Naive B cell (primary cell): ENCODE measurements at regions not wholly inside any gene's neighbourhood (a gene's known extent, or its start where the extent isn't known, plus 50 kb on each side); places are given as distances from the start of the nearest gene placed in this dataset.
"Not testable (repeated sequence)": the region's sequence is repeated elsewhere in the genome, so short reads cannot be mapped to it uniquely, and the experiment has no call there.

ENCODE experiments used
- ATAC-seq, 2 donors: fragments of 150-1000 bp; cut with Tn5 transposase; 2 replicates each; pipeline ENCODE4 v1.10.0; 2021; ENCODE audit warnings: low read depth in 2 of 2, mild to moderate bottlenecking in 2 of 2, moderate library complexity in 2 of 2
- DNase-seq: peaks from one replicate; pipeline ENCODE4 v3.0.0; 2022
- H3K27ac Mint-ChIP-seq, 6 donors: one replicate each; pipeline ENCODE4 v1.8.0; 2020 to 2022; ENCODE audit warnings: mild to moderate bottlenecking in 6 of 6, mixed read lengths in 6 of 6, moderate library complexity in 5 of 6, inconsistent platforms in 2 of 6
- H3K27me3 Mint-ChIP-seq, 3 donors: one replicate each; pipeline ENCODE4 v1.8.0; 2021 to 2022; ENCODE audit warnings: mixed read lengths in 3 of 3, mild to moderate bottlenecking in 1 of 3
- H3K36me3 Mint-ChIP-seq, 2 donors: one replicate each; pipeline ENCODE4 v1.8.0; 2020 to 2022; ENCODE audit warnings: mixed read lengths in 2 of 2, inconsistent platforms in 1 of 2, mild to moderate bottlenecking in 1 of 2
- H3K4me1 Mint-ChIP-seq, 3 donors: one replicate each; pipeline ENCODE4 v1.8.0; 2020 to 2022; ENCODE audit warnings: mixed read lengths in 3 of 3, inconsistent platforms in 1 of 3, mild to moderate bottlenecking in 1 of 3, moderate library complexity in 1 of 3
- H3K4me3 Mint-ChIP-seq, 8 donors: one replicate each; pipeline ENCODE4 v1.8.0; 2020 to 2022; ENCODE audit warnings: mild to moderate bottlenecking in 8 of 8, mixed read lengths in 8 of 8, moderate library complexity in 8 of 8, inconsistent platforms in 2 of 8
- H3K9me3 Mint-ChIP-seq, 7 donors: one replicate each; pipeline ENCODE4 v1.8.0; 2020 to 2022; ENCODE audit warnings: mixed read lengths in 7 of 7, mild to moderate bottlenecking in 5 of 7, inconsistent platforms in 2 of 7, moderate library complexity in 1 of 7

- not testable (repeated sequence) for H3K4me1 Mint-ChIP-seq, H3K9me3 Mint-ChIP-seq, H3K27me3 Mint-ChIP-seq, DNase-seq, H3K4me3 Mint-ChIP-seq, ATAC-seq, H3K36me3 Mint-ChIP-seq, H3K27ac Mint-ChIP-seq
Measured at GRCh38 chr7:75201606-75202079, 109.3 kb downstream of the GTF2IRD2B start.

DNA sequence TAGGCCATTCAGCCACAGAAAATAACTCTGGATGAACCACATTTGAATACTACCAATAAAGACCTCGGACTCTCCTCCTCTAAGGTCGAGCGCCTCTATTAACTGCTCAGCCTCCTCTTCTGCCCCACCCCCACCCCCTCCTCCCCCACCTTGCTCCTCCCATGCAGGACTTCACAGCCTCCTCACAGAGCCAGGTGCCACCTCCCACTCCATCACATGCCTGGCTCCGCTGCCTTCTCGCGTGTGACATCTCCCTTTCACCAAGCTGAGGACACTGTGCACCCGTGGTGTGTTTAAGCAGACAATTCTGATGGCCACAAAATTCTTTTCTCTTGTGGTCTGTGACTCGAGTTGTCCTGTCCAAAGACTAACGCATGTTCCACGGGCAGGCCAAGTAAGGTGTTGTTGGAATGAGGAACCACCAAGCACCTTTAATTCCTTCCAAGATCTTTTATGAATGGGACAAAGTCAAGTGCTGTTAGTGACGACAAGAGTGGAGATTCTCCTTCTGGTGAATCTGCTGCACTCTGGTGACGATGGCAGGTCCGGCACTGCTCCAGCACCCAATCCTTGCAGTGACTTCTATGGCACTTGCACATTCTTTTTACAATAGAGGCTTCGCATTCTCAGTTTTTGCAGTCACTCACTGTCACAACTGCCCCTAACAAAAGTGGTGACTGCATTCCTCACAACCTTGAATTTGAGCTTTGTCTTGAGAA, 113.1 kb downstream of the GTF2IRD2B start:
- ATAC-seq, result peak in 1 of 2 donors; percentile 44
- not testable (repeated sequence) for H3K27me3 Mint-ChIP-seq, H3K4me1 Mint-ChIP-seq, DNase-seq, H3K27ac Mint-ChIP-seq, H3K4me3 Mint-ChIP-seq, H3K36me3 Mint-ChIP-seq, H3K9me3 Mint-ChIP-seq

DNA sequence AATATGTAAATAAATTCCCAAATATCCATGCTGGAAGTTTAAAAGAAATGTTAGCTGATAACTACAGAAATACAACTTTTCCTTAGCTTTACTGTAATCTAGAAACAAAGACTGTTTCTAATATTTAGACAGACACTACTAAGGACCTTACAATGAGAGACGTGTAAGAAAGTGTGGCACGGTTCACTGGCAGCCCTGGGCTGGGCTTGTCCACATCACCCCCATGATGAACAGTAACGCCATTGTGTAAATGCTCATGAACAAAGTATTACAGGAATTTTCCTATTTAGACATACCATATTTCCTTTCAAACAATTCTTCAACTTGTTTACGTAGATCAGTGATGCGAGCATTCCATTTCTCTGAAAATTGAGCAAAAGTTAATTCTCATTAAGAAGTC, 123.1 kb downstream of the GTF2IRD2B start:
- H3K9me3 Mint-ChIP-seq, ATAC-seq, H3K27me3 Mint-ChIP-seq, H3K36me3 Mint-ChIP-seq, H3K27ac Mint-ChIP-seq, H3K4me3 Mint-ChIP-seq, H3K4me1 Mint-ChIP-seq, DNase-seq: not testable (repeated sequence)

DNA sequence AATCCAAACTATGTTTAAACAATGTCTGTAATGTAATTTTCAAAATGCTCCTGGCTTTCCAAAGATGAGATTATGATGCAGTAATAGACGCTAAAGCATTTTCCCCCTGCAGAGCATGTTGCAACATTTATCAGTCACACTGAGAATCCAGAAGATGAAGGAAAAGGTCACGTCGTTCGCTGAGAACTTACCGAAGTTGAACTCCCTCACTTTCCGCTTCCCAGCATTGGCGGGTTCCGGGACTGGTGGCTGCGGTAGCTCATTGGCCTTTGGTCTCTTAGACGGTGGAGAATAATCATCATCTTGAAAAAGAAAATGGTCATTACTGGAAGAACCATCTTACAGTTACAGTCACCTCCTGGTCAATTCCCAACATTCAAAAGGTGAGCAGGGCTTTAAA, 124.6 kb downstream of the GTF2IRD2B start:
- not testable (repeated sequence) for H3K36me3 Mint-ChIP-seq, DNase-seq, H3K4me1 Mint-ChIP-seq, H3K9me3 Mint-ChIP-seq, H3K27ac Mint-ChIP-seq, ATAC-seq, H3K27me3 Mint-ChIP-seq, H3K4me3 Mint-ChIP-seq

GRCh38 chr7:75226102-75226501, 133.7 kb downstream of the GTF2IRD2B start:
- not testable (repeated sequence) for H3K9me3 Mint-ChIP-seq, H3K4me1 Mint-ChIP-seq, ATAC-seq, DNase-seq, H3K36me3 Mint-ChIP-seq, H3K27me3 Mint-ChIP-seq, H3K27ac Mint-ChIP-seq, H3K4me3 Mint-ChIP-seq

GRCh38 chr7:75229558-75229957, 137.2 kb downstream of the GTF2IRD2B start:
- H3K27me3 Mint-ChIP-seq, H3K36me3 Mint-ChIP-seq, H3K4me1 Mint-ChIP-seq, H3K9me3 Mint-ChIP-seq, DNase-seq, H3K27ac Mint-ChIP-seq, ATAC-seq, H3K4me3 Mint-ChIP-seq: not testable (repeated sequence)

GRCh38 chr7:75230558-75230957, 138.2 kb downstream of the GTF2IRD2B start:
- not testable (repeated sequence) for H3K27me3 Mint-ChIP-seq, H3K36me3 Mint-ChIP-seq, H3K27ac Mint-ChIP-seq, DNase-seq, ATAC-seq, H3K9me3 Mint-ChIP-seq, H3K4me1 Mint-ChIP-seq, H3K4me3 Mint-ChIP-seq

DNA sequence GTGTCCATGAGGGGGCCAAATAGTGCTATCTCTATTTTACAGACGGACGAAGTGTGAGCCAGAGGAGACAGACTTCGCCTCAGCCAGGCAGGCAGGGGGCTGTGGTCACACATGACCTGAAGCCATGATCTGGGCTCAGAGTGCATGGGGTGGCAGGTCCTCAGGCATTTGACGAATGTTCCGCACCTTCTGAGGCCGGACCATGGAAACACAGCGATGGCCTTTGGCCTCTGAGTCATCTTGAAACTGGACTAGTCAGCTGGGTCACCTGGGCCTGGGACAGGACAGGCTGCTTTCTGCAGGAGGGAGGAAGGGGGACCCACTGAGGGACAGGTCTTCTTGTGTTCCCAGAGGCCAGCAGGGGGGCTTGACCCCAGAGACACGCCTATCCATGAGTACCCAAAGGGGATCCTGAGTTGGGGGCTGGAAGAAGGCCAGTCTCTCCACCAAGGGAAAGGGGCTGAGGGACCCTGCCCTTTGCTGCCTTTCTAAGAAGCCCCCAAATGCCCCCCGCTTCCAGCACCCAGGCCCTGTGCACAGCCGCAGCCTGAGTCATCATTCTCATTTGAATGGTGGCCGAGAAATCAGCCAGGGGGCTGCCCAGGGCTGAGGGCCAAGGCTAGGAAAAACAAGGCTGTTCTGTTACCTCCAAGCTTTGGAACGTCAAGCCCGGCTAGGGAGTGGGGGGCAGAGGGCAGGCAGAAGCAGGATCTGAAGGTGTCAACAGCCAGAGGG, 142.9 kb downstream of the GTF2IRD2B start:
- H3K4me3 Mint-ChIP-seq, H3K27me3 Mint-ChIP-seq, H3K9me3 Mint-ChIP-seq, H3K27ac Mint-ChIP-seq, H3K4me1 Mint-ChIP-seq, ATAC-seq, DNase-seq, H3K36me3 Mint-ChIP-seq: not testable (repeated sequence)

DNA sequence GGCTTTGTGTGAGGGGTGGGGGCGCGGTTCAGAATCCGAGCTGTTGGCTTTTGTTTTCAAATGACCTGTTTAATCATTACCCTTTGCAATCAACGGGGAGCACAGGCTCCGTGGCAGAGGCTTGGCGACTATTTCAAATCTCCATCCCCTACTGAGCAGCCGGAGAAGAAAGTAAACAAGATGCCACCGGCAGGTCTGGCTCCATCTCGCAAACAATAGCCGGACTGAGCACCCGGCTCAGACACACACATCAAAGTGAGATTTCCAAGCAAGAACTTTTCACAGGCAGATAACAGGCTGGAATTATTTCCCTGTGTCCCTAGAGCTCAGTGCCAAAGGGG, 143.4 kb downstream of the GTF2IRD2B start:
- H3K4me3 Mint-ChIP-seq, H3K9me3 Mint-ChIP-seq, H3K27ac Mint-ChIP-seq, ATAC-seq, H3K27me3 Mint-ChIP-seq, H3K4me1 Mint-ChIP-seq, DNase-seq, H3K36me3 Mint-ChIP-seq: not testable (repeated sequence)

- not testable (repeated sequence) for H3K27ac Mint-ChIP-seq, H3K27me3 Mint-ChIP-seq, H3K36me3 Mint-ChIP-seq, H3K9me3 Mint-ChIP-seq, H3K4me1 Mint-ChIP-seq
- ATAC-seq, result peak; percentile 93
- DNase-seq, result peak; percentile 63
- H3K4me3 Mint-ChIP-seq, result peak overlapping the region in 4 of 8 donors; percentile 53 to 68 (median 58)
Measured at GRCh38 chr7:75237255-75238187, 145.1 kb downstream of the GTF2IRD2B start.

DNA sequence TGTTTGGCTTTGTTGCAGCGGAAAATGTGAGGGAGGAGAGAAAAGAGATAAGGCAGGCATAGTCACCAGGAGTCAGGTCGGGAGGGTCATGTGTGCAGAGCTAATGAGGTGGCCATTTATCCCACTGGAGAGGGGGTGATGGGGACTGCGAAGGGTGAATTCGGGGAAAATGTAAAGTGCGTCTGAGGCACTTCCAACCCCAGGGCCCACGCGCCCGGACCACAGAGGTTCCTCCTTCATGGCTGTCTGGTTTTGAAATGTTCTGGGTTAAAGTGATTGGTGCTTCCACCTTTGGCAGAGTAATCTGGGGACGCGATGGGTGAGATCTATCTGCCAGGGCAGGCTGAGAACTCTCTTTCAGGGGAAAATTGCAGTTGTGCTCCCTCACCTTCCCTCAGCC, 145.9 kb downstream of the GTF2IRD2B start:
- not testable (repeated sequence) for H3K36me3 Mint-ChIP-seq, H3K27ac Mint-ChIP-seq, H3K27me3 Mint-ChIP-seq, H3K9me3 Mint-ChIP-seq, ATAC-seq, H3K4me3 Mint-ChIP-seq, H3K4me1 Mint-ChIP-seq, DNase-seq

DNA sequence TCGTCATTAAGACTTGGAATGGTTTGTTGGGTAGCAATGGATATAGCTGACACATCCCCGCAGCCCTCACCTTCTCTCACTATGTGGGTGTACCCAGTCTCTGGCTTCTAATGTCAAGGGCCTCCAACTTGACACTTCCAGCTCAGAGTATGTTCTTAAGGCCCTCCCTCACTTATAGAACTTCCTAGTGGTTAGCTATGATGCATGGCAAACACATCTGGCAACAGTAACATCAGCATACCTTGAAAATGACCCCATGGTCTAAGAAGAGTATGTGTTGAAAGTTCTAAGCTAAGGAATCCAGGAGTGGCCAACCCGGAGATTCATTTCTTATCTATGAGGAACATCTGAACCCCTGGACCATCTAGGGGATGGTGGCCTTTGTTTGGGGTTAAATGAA, 151.2 kb downstream of the GTF2IRD2B start:
- H3K36me3 Mint-ChIP-seq, H3K27me3 Mint-ChIP-seq, H3K27ac Mint-ChIP-seq: not testable (repeated sequence)

DNA sequence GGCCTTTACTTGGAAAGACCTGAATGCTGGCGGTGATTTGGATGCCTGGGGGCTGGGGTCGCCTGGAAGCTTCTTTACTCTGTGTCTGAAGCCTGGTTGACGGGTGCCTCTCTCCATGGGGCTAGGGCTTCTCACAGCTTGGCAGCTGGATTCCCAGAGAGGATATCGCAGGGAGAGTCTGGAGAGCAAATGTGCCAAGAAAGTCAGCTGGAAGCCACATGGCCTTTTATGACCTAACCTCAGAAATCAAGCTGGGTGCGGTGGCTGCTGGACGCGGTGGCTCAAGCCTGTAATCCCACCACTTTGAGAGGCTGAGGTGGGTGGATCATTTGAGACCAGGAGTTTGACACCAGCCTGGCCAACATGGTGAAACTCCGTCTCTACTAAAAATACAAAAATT, 147.2 kb upstream of the TRIM73 start:
- not testable (repeated sequence) for H3K27ac Mint-ChIP-seq, H3K4me3 Mint-ChIP-seq, ATAC-seq, H3K9me3 Mint-ChIP-seq, H3K27me3 Mint-ChIP-seq, DNase-seq, H3K36me3 Mint-ChIP-seq, H3K4me1 Mint-ChIP-seq

More for the DNA sequence above, 151.2 kb downstream of the GTF2IRD2B start:
- DNase-seq, H3K9me3 Mint-ChIP-seq, H3K4me1 Mint-ChIP-seq, H3K4me3 Mint-ChIP-seq, ATAC-seq: not testable (repeated sequence)

DNA sequence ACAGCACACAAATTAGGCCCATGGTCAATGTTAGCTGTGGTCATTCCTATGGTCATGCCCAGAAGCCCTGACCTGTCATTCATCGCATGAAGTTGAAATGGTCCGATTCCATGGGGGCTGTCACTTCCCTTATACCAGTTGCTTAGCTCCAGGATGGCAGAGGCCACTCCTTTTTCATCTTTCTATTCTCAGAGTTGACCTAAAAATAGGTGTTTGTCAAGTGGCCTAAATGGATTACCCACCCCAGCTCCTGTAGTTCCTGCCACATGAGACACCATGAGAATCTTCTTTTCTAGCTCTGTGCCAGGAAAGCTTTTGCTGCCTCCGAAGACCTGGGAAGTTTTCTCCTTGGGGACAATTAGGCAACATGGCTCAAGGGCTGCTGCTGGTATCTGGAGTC, 141.2 kb upstream of the TRIM73 start:
- DNase-seq, H3K36me3 Mint-ChIP-seq, H3K27me3 Mint-ChIP-seq, H3K9me3 Mint-ChIP-seq, ATAC-seq, H3K27ac Mint-ChIP-seq, H3K4me1 Mint-ChIP-seq, H3K4me3 Mint-ChIP-seq: not testable (repeated sequence)
